SKM-1 (cell line): ENCODE measurements at regions not wholly inside any gene's neighbourhood (a gene's known extent, or its start where the extent isn't known, plus 50 kb on each side); places are given as distances from the start of the nearest gene placed in this dataset.
"Not testable (repeated sequence)": the region's sequence is repeated elsewhere in the genome, so short reads cannot be mapped to it uniquely, and the experiment has no call there.

ENCODE experiments used
- DNase-seq: peaks from one replicate; lab custom pipeline; 2025; ENCODE audit not compliant: unreplicated experiment; lab: John Stamatoyannopoulos, UW

GRCh38 chrY:18958846-18959245, 185.3 kb upstream of the HSFY2 start:
- no peak for DNase-seq

GRCh38 chrY:18951657-18952435, 178.3 kb upstream of the HSFY2 start:
- no peak for DNase-seq

GRCh38 chrY:18951019-18951418, 177.5 kb upstream of the HSFY2 start:
- no peak for DNase-seq

GRCh38 chrY:18936831-18937230, 163.3 kb upstream of the HSFY2 start:
- no peak for DNase-seq

- no peak for DNase-seq
Measured at GRCh38 chrY:18919256-18919655, 145.7 kb upstream of the HSFY2 start.

- DNase-seq: no peak
Measured at GRCh38 chrY:18912846-18913245, 139.3 kb upstream of the HSFY2 start.

GRCh38 chrY:18909846-18910245, 136.3 kb upstream of the HSFY2 start:
- no peak for DNase-seq

GRCh38 chrY:18906198-18906597, 132.7 kb upstream of the HSFY2 start:
- not testable (repeated sequence) for DNase-seq

GRCh38 chrY:18904296-18904695, 130.8 kb upstream of the HSFY2 start:
- DNase-seq: no peak

- no peak for DNase-seq
Measured at GRCh38 chrY:18891994-18892393, 118.5 kb upstream of the HSFY2 start.

- no peak for DNase-seq
Measured at GRCh38 chrY:18889548-18889947, 116.0 kb upstream of the HSFY2 start.

GRCh38 chrY:18884748-18885147, 111.2 kb upstream of the HSFY2 start:
- DNase-seq: no peak

GRCh38 chrY:18869145-18869544, 95.6 kb upstream of the HSFY2 start:
- DNase-seq: not testable (repeated sequence)

- DNase-seq: not testable (repeated sequence)
Measured at GRCh38 chrY:18866887-18867551, 93.5 kb upstream of the HSFY2 start.

GRCh38 chrY:18860856-18861255, 87.3 kb upstream of the HSFY2 start:
- DNase-seq: not testable (repeated sequence)

- DNase-seq: not testable (repeated sequence)
Measured at GRCh38 chrY:18858484-18859191, 85.1 kb upstream of the HSFY2 start.

- DNase-seq: not testable (repeated sequence)
Measured at GRCh38 chrY:18855184-18855583, 81.6 kb upstream of the HSFY2 start.

GRCh38 chrY:18853323-18853722, 79.8 kb upstream of the HSFY2 start:
- DNase-seq: not testable (repeated sequence)

- DNase-seq: not testable (repeated sequence)
Measured at GRCh38 chrY:18836643-18837042, 63.1 kb upstream of the HSFY2 start.
